Naive thymus-derived CD8-positive, alpha-beta T cell (primary cell): ENCODE measurements at regions not wholly inside any gene's neighbourhood (a gene's known extent, or its start where the extent isn't known, plus 50 kb on each side); places are given as distances from the start of the nearest gene placed in this dataset.

Source experiments
- ATAC-seq, 2 donors: fragments of 150-1000 bp; cut with Tn5 transposase in 1 of 2; sonication (Bioruptor Pico), chemical (Tn5 transposase) in 1 of 2; 1 replicate in 1 of 2; 2 replicates in 1 of 2; pipeline ENCODE4 v1.10.0; 2021; ENCODE audit warnings: mild to moderate bottlenecking in 2 of 2, moderate library complexity in 2 of 2
- POLR2A ChIA-PET: fragments of 350-600 bp; sonication (Branson Sonifier 250); formaldehyde crosslinking; loops from one replicate; lab custom pipeline; 2021; ENCODE audit warnings: antibody characterized with exemption; lab: Charles Lee
- DNase-seq, 10 donors: peaks; one replicate each; pipeline versions ENCODE4 v3.0.0 to v3.0.0-alpha.2; 2020 to 2022
- H3K27ac Mint-ChIP-seq, 10 donors: one replicate each; pipeline ENCODE4 v1.8.0; 2020 to 2022; ENCODE audit warnings: mild to moderate bottlenecking in 10 of 10, mixed read lengths in 10 of 10, moderate library complexity in 4 of 10, inconsistent platforms in 1 of 10
- H3K27me3 Mint-ChIP-seq, 5 donors: one replicate each; pipeline ENCODE4 v1.8.0; 2021 to 2022; ENCODE audit warnings: mixed read lengths in 5 of 5
- H3K36me3 Mint-ChIP-seq, 3 donors: one replicate each; pipeline ENCODE4 v1.8.0; 2020 to 2022; ENCODE audit warnings: mixed read lengths in 3 of 3, mild to moderate bottlenecking in 2 of 3, inconsistent platforms in 1 of 3
- H3K4me1 Mint-ChIP-seq, 4 donors: one replicate each; pipeline ENCODE4 v1.8.0; 2021 to 2022; ENCODE audit warnings: mixed read lengths in 4 of 4
- H3K4me3 Mint-ChIP-seq, 10 donors: one replicate each; pipeline ENCODE4 v1.8.0; 2020 to 2022; ENCODE audit warnings: mild to moderate bottlenecking in 10 of 10, mixed read lengths in 10 of 10, moderate library complexity in 6 of 10, inconsistent platforms in 1 of 10
- H3K9me3 Mint-ChIP-seq, 9 donors: one replicate each; pipeline ENCODE4 v1.8.0; 2020 to 2022; ENCODE audit warnings: mixed read lengths in 9 of 9, mild to moderate bottlenecking in 3 of 9, inconsistent platforms in 1 of 9, moderate library complexity in 1 of 9

GRCh38 chr1:87268111-87268510 lies 60.6 kb upstream of the LMO4 start:
- no peak overlapping the region for H3K27ac Mint-ChIP-seq
- H3K27me3 Mint-ChIP-seq = peaks cover 10 to 15% (median 12%) of the 10 kb centered on the region in 5 donors
- H3K36me3 Mint-ChIP-seq = no peaks in the 10 kb centered on the region
- H3K4me3 Mint-ChIP-seq = no peak overlapping the region
- DNase-seq (no peak), ATAC-seq (no peak)
- POLR2A ChIA-PET = no interaction called here
- H3K4me1 Mint-ChIP-seq = peaks cover 0 to 5% (median 0%) of the 10 kb centered on the region in 4 donors
- H3K9me3 Mint-ChIP-seq = no peaks in the 10 kb centered on the region

- Mint-ChIP-seq H3K4me1 (peaks cover 0 to 5% (median 0%) of the 10 kb centered on the region in 4 donors), H3K36me3 (no peaks in the 10 kb centered on the region), H3K27me3 (peaks cover 10 to 18% (median 14%) of the 10 kb centered on the region in 5 donors), H3K9me3 (no peaks in the 10 kb centered on the region), H3K27ac (no peak overlapping the region), H3K4me3 (no peak overlapping the region)
- POLR2A ChIA-PET = no interaction called here
- ATAC-seq (no peak), DNase-seq (no peak)
Observed at GRCh38 chr1:87269921-87270320, 58.8 kb upstream of the LMO4 start.

GRCh38 chr1:87273291-87273690 lies 55.4 kb upstream of the LMO4 start:
- POLR2A ChIA-PET = no interaction called here
- Mint-ChIP-seq H3K4me3 (no peak overlapping the region), H3K27me3 (peaks cover 5 to 12% (median 7%) of the 10 kb centered on the region in 5 donors), H3K36me3 (no peaks in the 10 kb centered on the region), H3K27ac (no peak overlapping the region), H3K4me1 (no peaks in the 10 kb centered on the region), H3K9me3 (no peaks in the 10 kb centered on the region)
- DNase-seq (no peak), ATAC-seq (no peak)

- POLR2A ChIA-PET = no interaction called here
- H3K4me1 Mint-ChIP-seq = no peaks in the 10 kb centered on the region
- ATAC-seq = no peak
- peaks cover 5 to 12% (median 10%) of the 10 kb centered on the region in 5 donors for H3K27me3 Mint-ChIP-seq
- H3K4me3 Mint-ChIP-seq = no peak overlapping the region
- no peak for DNase-seq
- H3K36me3 Mint-ChIP-seq = no peaks in the 10 kb centered on the region
- H3K27ac Mint-ChIP-seq = no peak overlapping the region
- no peaks in the 10 kb centered on the region for H3K9me3 Mint-ChIP-seq
Observed at GRCh38 chr1:87274851-87275250, 53.8 kb upstream of the LMO4 start.

- no peak overlapping the region for H3K4me3 Mint-ChIP-seq
- no peaks in the 10 kb centered on the region for H3K36me3 Mint-ChIP-seq
- H3K27me3 Mint-ChIP-seq = peaks cover 0 to 14% (median 2%) of the 10 kb centered on the region in 5 donors
- ATAC-seq (no peak), DNase-seq (no peak)
- POLR2A ChIA-PET = no interaction called here
- H3K27ac Mint-ChIP-seq = no peak overlapping the region
- no peaks in the 10 kb centered on the region for H3K4me1 Mint-ChIP-seq
- no peaks in the 10 kb centered on the region for H3K9me3 Mint-ChIP-seq
Observed at GRCh38 chr1:87278825-87279535, 49.7 kb upstream of the LMO4 start.
